ENCODE measurements at regions not wholly inside any gene's neighbourhood (a gene's known extent, or its start where the extent isn't known, plus 50 kb on each side); places are given as distances from the start of the nearest gene placed in this dataset.

DNA sequence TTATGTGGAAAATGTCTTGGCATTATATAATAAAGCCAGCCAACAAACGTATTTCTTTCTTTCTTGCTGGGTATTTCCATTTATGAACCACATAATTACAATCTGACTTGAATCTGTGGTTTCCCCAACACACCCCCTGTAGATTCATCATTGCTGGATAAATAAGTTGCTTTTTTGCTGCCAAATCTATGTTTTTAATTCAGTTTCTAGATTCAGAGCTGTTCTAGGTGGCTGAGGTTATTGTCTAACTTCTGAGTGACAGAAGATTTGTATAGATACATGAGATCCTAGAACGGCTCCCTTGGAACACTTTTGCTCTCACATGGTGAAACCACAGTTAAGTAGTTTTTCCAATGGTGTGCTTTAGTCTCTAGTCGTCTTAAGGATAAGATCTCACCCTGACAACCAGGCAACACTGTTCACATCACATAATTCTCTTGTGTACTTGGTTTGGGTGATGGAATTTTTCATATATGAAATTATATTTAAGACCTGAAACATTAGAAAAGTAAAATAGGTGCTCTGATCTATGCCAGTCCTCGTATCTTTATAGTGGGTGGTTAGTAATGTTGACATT is 239.1 kb downstream of the KLF12 start:
- DNase-seq (ENCODE audit: low spot score) = no peak

DNA sequence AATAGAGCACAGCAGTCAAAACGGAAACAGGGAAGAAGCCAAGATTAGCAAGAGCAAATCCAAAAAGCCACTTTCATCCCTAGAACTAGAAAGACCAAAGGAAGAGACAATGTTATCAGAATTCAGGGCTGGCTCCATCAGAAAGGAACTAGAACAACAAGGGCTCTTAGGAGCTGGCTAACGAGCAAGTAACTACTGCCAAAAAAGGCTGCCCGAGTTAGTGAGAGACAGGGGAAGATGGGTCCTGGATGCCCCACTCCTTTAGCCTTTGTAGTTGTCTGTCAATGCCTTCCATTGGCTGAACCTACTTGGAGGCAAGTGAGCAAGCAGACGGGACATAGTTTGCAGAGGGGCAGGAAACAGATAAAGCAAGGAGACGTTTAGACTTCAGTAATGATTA is 240.4 kb downstream of the KLF12 start:
- DNase-seq (ENCODE audit: low spot score) = no peak

DNA sequence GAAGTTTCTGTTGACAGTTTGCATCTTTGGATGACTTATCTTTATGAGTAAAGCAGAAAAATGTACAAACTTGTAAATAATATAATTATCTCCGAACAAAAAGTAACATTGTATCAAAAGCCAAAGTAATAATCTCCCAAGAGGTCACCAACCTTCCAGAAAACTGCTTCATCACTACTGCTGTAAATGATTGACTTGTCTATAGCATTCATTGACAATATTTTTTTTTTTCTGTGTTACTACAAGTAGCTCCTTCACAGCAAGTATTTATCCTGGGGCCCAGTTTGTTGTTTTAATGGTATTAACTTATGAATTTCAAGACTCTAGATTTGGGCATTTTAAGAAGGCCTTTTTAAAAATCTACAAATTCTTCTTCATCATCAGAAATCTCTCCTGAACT is 242.4 kb downstream of the KLF12 start:
- DNase-seq (ENCODE audit: low spot score) = no peak

DNA sequence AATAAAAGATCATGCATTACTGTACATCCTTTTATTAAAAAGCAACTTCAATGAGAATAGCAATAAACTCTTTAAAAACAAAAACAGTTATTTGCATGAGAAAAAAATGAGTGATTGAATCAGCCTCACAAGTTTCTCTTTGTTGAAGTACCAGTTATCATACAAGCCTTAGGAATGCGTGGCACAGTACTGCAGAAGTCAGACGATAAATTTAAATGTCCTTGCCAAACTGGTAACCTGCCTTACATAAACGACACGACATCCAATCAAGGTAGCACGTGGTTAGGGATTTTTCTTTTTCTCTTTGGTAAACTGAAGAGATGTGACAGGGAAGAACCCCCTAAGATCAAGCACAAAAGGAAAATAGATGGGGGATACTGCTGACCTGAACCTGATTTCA is 251.0 kb downstream of the KLF12 start:
- no peak for DNase-seq (ENCODE audit: low spot score)

DNA sequence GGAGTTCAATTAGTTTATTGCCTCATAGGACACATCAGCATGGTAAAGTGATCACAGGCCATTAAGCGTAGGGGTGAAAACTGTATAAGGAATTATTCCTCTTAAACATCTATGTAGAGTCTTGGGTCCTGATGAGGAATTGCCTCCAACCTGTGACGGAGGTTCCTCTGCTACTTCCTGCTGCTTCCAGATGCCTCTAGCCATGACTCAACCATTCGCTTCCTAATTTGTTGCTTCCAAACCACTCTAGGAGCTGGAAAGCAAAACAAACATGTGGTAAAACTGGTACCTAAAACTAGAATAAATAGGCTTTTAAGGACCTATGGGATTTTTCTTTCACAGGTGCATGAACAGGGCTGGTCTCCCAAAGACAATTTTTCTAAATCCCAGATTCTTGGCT is 253.8 kb downstream of the KLF12 start:
- DNase-seq (ENCODE audit: low spot score) = no peak

DNA sequence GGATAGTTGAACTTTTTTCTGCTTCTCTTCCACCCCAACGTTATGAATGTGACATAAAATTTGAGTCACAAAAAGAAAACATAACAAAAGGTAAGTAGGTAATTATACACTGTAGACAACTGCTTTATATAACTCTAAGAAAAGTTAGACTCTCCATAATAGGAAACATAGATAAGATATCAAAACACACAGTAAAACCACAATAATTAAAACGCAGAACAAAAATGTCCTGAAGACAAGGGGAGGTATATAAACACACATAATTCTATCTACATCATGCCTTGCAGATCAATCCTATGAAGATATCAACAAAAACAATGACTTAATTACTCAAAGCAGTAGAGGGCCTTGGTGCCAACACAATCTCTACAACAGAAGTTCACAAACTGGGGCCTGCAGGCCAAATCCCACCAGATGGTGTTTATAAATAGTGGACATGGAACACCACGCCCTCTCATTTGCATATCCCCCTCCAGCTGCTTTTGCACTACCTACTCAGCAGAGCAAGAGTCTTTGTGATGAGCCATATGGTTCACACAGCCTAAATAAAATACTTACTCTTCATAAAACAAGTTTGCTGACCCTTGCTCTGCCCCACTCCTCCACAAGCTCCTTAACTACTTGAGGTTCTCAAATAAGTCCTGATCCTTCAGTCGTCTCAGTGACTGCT is 254.7 kb downstream of the KLF12 start:
- DNase-seq (ENCODE audit: low spot score) = no peak

DNA sequence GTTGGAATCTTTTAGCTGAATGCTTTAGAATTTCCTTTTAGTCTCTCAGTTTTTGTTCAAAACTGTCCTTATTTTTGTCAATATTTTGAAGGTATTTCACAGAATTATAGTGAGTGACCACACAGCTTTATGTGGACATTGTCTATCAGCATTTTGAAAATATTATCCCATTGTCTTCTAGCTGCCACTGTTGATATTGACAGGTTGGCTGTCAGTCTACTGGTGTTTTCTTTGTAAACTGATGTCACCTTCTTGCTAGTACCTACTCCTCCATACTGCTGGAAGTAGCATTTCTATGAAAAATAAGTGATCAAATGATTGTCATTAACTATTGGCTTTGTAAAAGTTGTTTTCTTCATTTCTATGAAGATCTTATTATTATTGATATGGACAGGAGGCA is 256.8 kb downstream of the KLF12 start:
- no peak for DNase-seq (ENCODE audit: low spot score)

DNA sequence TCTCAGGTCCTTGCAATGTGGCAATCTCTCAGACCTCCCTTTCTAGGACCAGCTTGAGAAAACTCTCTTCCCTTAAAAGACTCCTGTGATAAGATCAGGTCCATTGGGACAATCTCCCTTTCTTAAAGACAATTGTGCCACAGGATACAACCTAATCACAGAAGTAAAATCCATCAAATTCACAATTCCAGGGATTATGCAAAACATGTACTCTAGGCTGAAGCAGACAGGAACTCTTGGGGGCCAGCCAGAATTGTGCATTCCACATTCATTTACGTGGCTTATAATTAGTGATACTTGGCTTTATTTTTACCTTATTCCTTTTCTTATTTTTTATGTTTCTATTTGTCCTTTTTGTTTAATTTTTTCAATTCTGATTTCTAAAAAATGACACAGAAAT is 257.9 kb downstream of the KLF12 start:
- no peak for DNase-seq (ENCODE audit: low spot score)

DNA sequence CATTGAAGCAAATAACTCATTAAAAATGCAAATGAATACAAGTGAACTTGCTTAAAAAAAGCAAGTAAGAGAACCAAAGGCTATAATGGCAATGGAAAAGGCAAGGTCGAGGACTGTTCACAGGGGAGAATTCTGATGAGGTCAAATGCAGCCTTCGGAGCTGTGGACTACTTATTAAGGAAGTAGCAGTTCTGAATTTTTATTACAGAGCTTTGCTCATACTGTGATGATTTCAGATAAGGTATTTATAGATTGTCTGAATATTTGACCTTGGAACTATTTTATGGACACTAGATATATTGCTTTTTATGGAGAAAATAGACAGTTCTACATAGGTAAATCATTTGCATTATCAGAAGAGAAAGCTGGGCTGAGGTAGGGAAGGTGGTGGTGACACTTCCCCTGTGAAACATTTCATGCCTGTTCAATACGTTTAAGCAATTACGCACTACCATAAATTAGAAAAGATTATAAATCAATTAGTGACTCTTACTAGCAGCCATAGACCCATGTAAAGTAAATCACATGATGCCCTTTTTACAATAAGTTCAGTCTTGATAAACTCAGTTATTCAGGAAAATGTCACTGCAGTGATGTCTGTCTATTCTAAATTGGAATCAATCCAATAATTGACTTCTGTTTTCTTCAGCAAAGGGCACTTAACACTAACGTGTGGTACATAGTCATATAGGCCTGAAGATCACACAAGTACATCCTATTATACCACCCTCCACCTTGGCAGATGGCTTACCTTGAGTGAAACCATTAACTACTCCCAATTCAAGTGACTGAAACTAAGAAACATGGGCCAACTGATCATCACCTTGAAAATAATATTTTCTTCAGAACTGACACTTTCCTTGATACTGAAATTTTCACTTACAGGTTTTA is 260.0 kb downstream of the KLF12 start:
- no peak for DNase-seq (ENCODE audit: low spot score)

DNA sequence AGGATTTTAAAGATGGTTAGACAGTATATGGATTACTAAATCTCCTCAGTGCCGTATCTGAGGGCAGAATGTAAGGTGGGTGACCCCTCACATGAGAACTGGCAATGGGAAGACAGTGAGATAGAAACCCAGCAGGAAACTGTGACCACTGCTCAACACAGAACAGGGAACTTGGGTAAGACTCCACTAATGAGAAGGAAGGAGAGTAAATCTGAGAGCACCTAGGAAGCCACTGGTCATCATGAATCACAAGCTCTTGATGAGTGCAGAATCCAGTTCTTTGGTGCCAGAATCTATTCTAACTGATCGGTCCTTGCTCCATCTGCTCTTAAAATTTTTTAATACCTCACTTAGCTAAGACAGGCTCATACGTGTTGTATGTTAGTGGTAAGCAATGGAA is 261.8 kb downstream of the KLF12 start:
- no peak for DNase-seq (ENCODE audit: low spot score)

DNA sequence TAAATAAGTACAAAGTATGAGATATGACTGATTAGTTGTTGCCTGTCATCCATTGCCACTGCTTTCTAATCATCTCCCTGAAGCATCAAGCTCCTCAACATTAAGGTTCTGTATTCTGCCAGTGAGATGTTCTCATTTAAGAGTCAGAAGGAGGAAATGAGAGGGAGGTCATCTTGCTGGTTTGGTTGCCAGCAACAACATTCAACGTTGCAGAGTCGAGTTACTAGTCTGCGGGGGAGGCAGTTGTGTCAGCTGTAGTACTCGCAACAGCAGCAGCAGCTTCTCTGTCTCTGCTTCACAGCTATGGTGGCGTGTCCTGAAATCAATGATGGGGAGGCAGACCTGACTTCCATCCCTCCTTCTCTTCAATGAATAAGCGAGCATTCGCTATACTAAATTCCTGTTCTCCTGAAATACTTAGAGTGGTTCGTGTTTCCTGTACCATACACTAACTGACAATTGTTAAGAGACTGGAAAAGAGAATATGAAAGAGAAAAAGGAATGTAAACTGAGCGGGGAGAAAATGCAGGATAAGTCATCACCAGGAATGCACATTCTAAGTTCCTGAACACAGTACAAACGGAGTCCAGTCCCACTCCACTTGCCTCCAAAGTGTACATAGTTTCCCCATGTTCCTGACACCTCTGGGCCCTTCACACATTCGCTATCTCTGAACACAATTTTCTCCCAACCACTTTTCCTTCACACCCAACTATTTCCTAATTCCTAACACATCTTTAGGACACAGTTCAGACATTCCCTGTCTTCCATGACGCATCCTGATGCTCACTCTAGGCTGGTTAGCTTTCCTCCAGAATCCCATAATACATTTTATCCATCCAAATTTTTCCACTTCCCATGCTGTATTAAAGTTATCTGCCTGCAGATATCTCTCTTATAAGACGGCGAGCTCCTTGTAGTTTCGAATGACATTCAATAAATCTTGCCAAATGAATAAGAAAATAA is 263.0 kb downstream of the KLF12 start:
- DNase-seq (ENCODE audit: low spot score) = peak; percentile 19

DNA sequence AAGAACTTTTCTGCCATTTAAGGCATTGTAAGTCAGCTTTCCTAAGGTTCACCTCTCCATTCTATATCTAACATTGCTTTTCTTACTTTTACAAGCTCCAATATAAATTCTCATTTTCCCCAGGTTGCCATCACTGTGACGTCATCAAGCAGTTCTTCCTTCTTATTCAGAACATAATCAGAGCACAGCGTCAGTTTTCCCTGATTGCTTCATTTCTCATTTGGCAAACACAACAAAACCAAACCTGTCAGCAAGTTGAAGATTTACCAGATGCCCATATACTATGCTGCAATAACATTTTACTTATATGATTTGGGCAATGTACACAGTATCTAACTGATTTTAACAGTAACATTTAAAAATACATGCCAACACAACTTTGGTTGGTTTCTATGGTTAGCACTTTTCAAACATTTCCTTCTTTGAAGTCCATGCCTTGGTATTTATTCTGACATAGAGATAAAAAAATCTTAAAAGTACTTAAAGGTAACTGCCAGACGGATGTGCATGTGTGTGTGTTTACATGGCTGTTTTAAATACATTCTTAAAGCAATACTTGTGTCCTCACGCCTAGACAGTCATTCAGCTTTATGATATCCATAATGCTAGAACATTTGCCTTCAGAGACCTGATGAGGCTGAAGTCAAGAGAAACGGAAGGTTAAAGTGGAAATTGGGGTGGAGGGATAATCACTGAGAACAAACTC is 264.0 kb downstream of the KLF12 start:
- DNase-seq (ENCODE audit: low spot score) = no peak

DNA sequence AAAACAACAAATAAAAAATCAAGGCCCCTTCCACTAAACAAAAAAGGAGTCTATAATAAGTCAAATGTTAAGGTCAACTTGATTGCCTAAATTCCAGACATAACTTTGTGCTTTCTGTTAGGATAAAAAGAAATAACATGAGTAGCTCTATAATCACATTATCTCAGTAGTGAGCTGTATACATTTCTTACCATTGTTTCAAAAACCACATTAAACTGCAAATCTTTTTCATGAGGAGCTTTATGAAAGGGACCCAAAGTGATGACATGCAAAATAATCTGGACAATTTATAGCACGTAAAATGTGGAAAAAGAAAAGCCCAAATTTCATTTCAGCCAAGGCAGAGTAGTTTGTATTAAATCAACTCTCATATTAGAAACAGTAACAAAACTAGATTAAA is 269.2 kb downstream of the KLF12 start:
- DNase-seq (ENCODE audit: low spot score) = no peak

DNA sequence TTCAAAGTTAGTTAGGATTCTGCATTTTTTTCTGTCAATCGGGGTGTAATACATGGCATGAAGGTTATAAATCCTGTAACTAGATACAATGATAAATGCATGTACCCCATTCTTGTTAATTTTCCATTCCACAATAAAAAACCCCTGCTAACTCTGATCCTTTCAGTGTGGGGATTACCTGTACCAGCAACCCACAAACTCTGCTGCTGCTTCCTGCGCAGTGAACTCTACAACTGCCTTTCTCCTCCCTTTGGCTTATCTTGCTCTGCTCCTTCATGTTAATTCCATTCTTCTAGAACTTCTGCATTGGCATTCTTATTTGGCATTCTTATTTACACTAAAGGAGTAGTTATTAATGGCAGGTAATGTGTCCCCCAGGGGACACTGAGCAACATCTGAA is 273.1 kb downstream of the KLF12 start:
- DNase-seq (ENCODE audit: low spot score) = no peak

DNA sequence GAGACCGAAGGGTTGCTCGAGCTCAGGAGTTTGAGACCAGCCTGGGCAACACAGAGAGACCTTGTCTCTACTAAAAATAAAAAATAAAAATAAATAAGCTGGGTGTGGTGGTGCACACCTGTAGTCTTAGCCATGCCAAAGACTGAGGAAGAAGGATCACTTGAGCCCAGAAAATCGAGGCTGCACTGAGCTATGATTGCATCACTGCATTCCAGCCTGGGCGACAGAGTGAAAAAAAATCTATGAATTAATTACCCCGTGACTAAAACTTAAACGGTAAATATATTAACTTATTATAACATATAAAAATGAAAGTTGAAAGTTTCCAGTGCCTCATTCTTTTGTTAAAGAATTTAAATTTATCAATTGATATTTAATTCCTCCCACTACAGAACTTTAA is 273.7 kb downstream of the KLF12 start:
- DNase-seq (ENCODE audit: low spot score) = no peak

DNA sequence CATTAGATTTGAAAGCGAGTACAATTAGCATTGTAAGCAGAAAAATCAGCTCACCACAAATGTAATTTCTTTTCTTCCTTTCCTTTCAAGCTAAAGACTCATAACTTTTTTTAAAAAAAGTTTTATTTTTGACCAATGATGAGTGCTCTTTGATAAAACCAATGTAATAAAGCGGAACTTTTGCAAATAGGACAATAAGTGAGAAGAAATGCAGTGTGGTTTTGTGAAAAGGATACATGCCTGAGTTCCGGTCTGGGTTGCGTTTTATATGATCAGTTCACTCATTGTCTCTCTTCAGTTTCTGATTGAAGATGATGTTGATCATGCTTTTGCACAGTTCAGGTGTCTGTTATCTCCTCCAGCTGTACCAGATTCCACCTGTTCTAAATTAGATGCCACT is 274.4 kb downstream of the KLF12 start:
- no peak for DNase-seq (ENCODE audit: low spot score)

DNA sequence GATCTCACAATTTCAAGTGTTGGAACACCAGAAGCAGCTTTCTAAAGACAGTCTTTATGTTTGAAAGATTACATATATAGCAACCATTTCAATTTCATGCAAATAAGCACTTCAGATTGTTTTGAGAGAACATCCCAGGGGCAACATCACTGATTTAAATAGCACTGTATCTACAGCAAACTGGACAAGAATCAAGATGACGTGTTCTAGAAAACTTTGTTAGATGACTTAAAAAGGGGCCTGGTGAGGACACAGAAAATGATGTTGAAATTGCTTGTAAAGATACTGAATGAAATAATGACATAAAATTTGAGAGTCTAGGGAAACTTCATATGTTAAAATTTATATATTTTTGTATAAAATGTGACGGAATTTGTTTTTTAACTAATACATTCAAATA is 277.1 kb downstream of the KLF12 start:
- no peak for DNase-seq (ENCODE audit: low spot score)

DNA sequence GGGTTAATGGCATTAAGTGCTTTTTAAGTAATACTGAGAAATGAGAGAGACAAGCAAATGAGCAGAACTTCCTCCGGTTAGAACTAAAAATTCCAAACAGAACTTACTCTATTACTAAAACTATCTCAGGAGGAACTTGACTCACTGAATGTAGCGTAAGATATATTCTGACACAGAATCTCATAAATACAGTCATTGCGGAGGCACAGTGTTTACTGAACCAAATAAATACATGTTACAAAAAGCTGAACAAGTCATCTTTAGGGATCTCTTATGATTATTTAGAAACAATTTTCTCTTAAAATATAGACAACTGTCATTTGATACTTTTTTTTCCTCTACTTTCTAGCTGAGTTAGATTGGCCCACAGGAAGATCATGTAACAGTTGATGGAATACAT is 283.1 kb downstream of the KLF12 start:
- no peak for DNase-seq (ENCODE audit: low spot score)

DNA sequence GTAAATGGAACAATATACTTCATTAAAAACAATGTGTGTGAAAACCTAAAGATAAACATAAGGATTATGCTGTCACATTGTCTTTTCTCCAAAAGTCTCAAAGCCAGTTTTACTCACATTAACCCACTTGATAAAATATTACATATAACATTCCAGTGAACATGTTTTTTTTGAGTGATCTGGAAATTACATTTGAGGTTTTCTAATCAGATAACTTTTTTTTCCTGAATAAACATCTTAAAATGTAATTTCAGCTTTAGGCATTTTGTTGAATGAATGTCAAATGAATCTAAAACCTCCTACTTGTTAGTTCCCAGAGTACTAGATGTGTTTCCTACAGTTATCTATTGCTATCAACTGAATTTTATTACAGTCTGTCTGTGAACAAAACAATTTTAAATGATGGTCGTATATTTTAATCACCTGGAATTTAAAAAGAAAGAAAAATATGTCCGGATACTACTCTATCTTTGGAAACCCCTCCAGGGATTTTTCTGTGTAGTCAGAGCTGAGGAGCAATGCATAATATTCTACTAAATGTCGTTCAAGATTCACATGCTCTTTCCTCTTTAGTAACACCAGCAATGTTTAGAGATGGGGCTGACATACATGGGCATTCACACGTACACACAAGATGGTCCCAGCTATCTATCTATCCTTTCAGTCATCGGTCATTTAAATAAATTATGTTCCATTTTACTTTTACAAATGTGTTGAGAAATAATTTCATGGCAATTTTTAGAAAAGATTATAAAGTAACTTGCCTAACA is 283.9 kb downstream of the KLF12 start:
- no peak for DNase-seq (ENCODE audit: low spot score)

DNA sequence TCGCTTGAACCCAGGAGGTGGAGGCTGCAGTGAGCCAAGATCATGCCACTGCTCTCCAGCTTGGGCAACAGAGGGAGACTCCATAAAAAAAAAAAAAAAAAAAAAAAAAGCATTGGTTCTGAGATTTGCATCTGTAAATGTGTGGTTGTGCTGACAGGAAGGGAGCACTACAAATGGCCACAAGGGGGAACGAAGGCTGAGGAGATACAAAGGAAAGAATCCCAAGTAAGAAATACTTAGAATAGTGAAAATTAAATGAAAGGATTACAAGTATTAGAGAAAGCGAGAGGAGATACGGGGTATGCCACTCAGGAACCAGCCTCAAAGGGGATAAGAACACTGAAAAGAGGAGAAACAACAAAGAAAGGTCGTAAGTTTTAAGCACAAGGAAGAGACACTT is 284.9 kb downstream of the KLF12 start:
- DNase-seq (ENCODE audit: low spot score) = peak; percentile 35

DNA sequence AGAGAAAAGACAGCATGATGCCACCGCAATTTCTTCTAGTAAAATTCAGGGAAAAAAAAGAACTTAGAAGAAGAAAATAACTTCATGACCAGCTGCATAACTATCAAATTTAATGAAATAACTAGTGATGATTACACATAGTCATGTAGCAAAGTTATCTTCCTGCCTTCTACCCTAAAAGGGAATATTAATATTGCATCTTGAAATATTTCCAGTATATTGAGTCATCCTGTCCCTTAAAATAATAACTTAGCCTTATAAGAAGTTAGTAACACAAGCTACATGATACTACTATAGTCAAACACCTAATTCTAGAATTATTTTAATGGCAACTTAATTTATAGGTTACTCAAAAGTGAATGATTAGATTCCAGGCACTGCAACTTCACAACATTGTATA is 289.2 kb downstream of the KLF12 start:
- DNase-seq (ENCODE audit: low spot score) = peak; percentile 27

Measured in GM03348 (cell line).